ENCODE measurements at regions not wholly inside any gene's neighbourhood (a gene's known extent, or its start where the extent isn't known, plus 50 kb on each side); places are given as distances from the start of the nearest gene placed in this dataset.
"Not testable (repeated sequence)": the region's sequence is repeated elsewhere in the genome, so short reads cannot be mapped to it uniquely, and the experiment has no call there.

- Mint-ChIP-seq H3K27ac (no peak overlapping the region), H3K9me3 (ENCODE audit: low read depth) (peaks cover 9% of the 10 kb centered on the region), H3K4me1 (ENCODE audit: low read depth) (no peaks in the 10 kb centered on the region), H3K36me3 (no peaks in the 10 kb centered on the region), H3K4me3 (no peak overlapping the region), H3K27me3 (no peaks in the 10 kb centered on the region)
Measured at GRCh38 chr5:25764733-25765132, 1120.0 kb upstream of the CDH10 start.

- no peaks in the 10 kb centered on the region for H3K36me3 Mint-ChIP-seq
- no peak overlapping the region for H3K4me3 Mint-ChIP-seq
- peaks cover 4% of the 10 kb centered on the region for H3K9me3 Mint-ChIP-seq (ENCODE audit: low read depth)
Measured at GRCh38 chr5:25763781-25764180, 1119.0 kb upstream of the CDH10 start.

DNA sequence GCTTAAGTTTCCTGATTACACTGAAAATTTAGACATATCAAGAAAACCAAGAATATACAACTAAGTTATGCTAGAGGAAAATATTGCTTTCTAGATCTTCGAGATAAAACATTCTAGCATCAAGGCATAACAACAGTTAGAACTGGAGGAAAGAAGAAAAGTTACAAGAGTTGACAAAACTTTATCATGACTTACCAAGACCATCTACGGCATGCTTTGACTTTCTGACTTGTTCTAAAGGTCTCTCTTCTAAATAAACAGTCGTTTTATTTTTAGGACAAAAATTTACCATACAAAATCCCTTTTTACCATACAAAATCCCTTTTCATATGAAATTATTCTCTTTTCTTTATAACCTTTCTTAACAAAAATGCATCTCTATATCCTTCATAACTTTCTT, 1110.1 kb upstream of the CDH10 start:
- peaks cover 36% of the 10 kb centered on the region for H3K9me3 Mint-ChIP-seq (ENCODE audit: low read depth)
- no peak overlapping the region for H3K4me3 Mint-ChIP-seq
- no peaks in the 10 kb centered on the region for H3K4me1 Mint-ChIP-seq (ENCODE audit: low read depth)
- no peak overlapping the region for H3K27ac Mint-ChIP-seq
- H3K27me3 Mint-ChIP-seq, result no peaks in the 10 kb centered on the region
- no peaks in the 10 kb centered on the region for H3K36me3 Mint-ChIP-seq

More at GRCh38 chr5:25763781-25764180, 1119.0 kb upstream of the CDH10 start:
- Mint-ChIP-seq H3K27me3 (no peaks in the 10 kb centered on the region), H3K4me1 (ENCODE audit: low read depth) (no peaks in the 10 kb centered on the region), H3K27ac (no peak overlapping the region)

DNA sequence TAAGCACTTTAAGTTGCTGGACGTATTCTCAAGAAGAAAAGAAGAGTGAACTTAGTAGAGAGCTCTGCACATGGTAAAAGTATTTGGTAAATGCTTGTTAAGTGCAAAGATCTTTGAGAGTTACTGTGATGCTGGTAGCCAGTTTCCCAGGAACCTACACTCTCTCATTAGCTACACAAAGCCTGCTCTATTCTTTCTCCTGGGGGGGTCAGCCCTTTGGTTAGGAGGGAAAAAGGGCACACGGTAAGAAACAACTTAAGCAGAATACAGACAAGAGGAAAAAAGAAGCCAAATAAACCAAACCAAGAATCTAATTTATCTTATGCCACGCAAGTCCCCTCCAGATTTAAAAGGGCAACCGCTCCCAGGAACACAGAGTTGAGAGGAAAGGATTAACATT, 1100.1 kb upstream of the CDH10 start:
- Mint-ChIP-seq H3K36me3 (no peaks in the 10 kb centered on the region), H3K27ac (no peak overlapping the region), H3K4me3 (no peak overlapping the region), H3K9me3 (ENCODE audit: low read depth) (peaks cover 4% of the 10 kb centered on the region), H3K4me1 (ENCODE audit: low read depth) (no peaks in the 10 kb centered on the region), H3K27me3 (no peaks in the 10 kb centered on the region)

DNA sequence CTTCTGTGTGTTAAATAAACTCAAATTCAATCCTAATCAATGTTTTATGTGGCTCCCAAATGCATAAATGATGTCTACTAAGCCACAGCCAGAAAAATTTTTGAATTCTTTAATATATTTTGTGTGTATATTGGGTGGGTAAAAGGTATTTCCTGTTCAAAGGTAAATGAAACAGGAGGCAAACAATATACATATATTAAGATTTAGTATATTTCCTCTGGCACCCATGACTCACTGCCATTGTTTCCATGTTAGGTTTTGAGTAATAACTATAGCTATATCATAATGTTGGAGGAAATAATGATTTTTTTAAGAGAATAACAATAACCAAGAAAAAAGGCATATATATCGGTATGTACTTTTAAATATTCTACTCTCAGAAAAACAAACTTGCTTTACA, 1071.9 kb upstream of the CDH10 start:
- H3K9me3 Mint-ChIP-seq (ENCODE audit: low read depth), result no peaks in the 10 kb centered on the region
- no peaks in the 10 kb centered on the region for H3K36me3 Mint-ChIP-seq
- H3K27ac Mint-ChIP-seq, result no peak overlapping the region
- no peaks in the 10 kb centered on the region for H3K4me1 Mint-ChIP-seq (ENCODE audit: low read depth)
- no peaks in the 10 kb centered on the region for H3K27me3 Mint-ChIP-seq
- H3K4me3 Mint-ChIP-seq, result no peak overlapping the region

DNA sequence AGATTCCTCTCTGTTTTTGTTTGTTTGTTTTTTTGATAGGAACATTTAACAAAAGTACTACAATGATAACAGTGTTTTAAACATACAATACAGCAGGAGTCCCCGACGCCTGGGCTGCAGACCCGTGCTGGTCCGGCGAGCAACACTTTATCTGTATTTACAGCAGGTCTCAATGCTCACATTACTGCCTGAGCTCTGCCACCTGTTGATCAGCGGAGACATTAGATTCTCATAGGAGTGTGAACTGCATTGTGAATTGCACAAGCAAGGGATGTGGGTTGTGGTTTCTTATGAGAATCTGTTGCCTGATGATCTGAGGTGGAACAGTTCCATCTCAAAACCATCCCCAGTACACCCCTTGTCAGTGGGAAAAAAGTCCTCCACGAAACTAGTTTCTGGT, 1068.5 kb upstream of the CDH10 start:
- Mint-ChIP-seq H3K4me1 (ENCODE audit: low read depth) (no peaks in the 10 kb centered on the region), H3K27me3 (no peaks in the 10 kb centered on the region), H3K36me3 (no peaks in the 10 kb centered on the region), H3K9me3 (ENCODE audit: low read depth) (peaks cover 4% of the 10 kb centered on the region), H3K4me3 (no peak overlapping the region), H3K27ac (no peak overlapping the region)

- Mint-ChIP-seq H3K9me3 (ENCODE audit: low read depth) (peaks cover 8% of the 10 kb centered on the region), H3K27ac (no peak overlapping the region), H3K27me3 (no peaks in the 10 kb centered on the region), H3K4me1 (ENCODE audit: low read depth) (no peaks in the 10 kb centered on the region), H3K36me3 (no peaks in the 10 kb centered on the region), H3K4me3 (no peak overlapping the region)
Measured at GRCh38 chr5:25707093-25707492, 1062.3 kb upstream of the CDH10 start.

- no peaks in the 10 kb centered on the region for H3K36me3 Mint-ChIP-seq
- H3K27ac Mint-ChIP-seq, result no peak overlapping the region
- no peaks in the 10 kb centered on the region for H3K27me3 Mint-ChIP-seq
- no peaks in the 10 kb centered on the region for H3K4me1 Mint-ChIP-seq (ENCODE audit: low read depth)
- H3K9me3 Mint-ChIP-seq (ENCODE audit: low read depth), result peaks cover 9% of the 10 kb centered on the region
- H3K4me3 Mint-ChIP-seq, result no peak overlapping the region
Measured at GRCh38 chr5:25701936-25702335, 1057.2 kb upstream of the CDH10 start.

DNA sequence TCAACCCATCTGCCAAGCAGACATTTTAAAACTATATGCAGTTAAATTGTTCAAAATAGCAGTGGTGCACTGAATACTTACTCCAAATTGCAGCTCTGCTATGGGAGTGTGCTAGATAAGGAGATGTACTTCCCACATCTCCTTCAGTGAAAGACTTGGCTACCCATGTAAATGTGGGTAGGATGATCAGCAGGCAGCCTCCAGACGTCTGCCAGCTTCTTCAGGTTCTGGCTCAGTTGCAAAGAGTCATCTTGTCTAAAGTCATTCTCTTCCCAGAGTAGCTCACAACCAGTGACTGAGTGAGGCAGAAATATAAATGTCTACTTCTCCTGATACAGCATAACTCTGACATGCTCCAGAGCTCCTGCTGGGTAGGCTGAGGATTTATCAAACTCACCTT, 1050.0 kb upstream of the CDH10 start:
- Mint-ChIP-seq H3K36me3 (no peaks in the 10 kb centered on the region), H3K4me1 (ENCODE audit: low read depth) (no peaks in the 10 kb centered on the region), H3K4me3 (no peak overlapping the region)

GRCh38 chr5:25688156-25688555, 1043.4 kb upstream of the CDH10 start:
- H3K9me3 Mint-ChIP-seq (ENCODE audit: low read depth), result no peaks in the 10 kb centered on the region
- no peak overlapping the region for H3K4me3 Mint-ChIP-seq
- H3K4me1 Mint-ChIP-seq (ENCODE audit: low read depth), result no peaks in the 10 kb centered on the region
- no peaks in the 10 kb centered on the region for H3K36me3 Mint-ChIP-seq
- H3K27ac Mint-ChIP-seq, result no peak overlapping the region
- no peaks in the 10 kb centered on the region for H3K27me3 Mint-ChIP-seq

More for the DNA sequence above, 1050.0 kb upstream of the CDH10 start:
- Mint-ChIP-seq H3K27ac (no peak overlapping the region), H3K9me3 (ENCODE audit: low read depth) (no peaks in the 10 kb centered on the region), H3K27me3 (no peaks in the 10 kb centered on the region)

DNA sequence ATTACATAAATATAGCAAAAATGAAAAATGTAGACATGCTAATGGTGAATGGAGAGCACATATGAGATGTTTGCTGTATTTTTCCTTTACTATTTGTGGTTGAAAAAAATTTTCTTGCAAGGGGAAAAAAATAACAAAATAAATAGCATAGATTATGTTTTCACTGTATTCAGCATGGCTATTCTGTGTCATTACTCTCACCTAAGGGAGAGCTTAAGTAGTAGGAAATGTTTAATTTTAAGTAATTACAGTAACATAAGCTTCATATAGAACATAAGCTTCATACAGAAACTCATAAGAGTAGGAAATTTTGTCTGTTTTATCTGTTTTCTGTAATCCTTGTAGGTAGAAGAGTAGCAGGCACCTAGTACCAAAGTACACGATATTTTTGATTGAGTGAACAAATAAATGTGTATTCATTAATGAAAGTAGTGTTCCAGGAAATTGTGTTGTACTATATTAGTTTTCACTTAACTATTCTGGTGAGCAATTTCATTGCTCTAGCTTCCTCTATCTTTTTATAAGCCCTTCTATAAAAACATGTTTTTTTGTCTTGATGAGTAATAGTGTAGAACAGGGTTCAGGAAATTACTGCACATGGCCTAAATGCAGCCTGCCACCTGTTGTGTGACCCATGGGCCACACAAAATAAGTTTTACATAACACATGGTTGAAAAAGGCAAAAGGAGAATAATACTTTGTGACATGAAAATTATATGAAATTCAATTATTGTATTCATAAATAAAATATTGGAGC, 1025.0 kb upstream of the CDH10 start:
- no peaks in the 10 kb centered on the region for H3K4me1 Mint-ChIP-seq (ENCODE audit: low read depth)
- no peak overlapping the region for H3K4me3 Mint-ChIP-seq
- H3K9me3 Mint-ChIP-seq (ENCODE audit: low read depth), result peaks cover 18% of the 10 kb centered on the region
- H3K27ac Mint-ChIP-seq, result no peak overlapping the region
- no peaks in the 10 kb centered on the region for H3K36me3 Mint-ChIP-seq
- no peaks in the 10 kb centered on the region for H3K27me3 Mint-ChIP-seq

GRCh38 chr5:25662610-25663009, 1017.8 kb upstream of the CDH10 start:
- Mint-ChIP-seq H3K9me3 (ENCODE audit: low read depth) (peaks cover 6% of the 10 kb centered on the region), H3K4me3 (no peak overlapping the region), H3K36me3 (no peaks in the 10 kb centered on the region), H3K27ac (no peak overlapping the region), H3K4me1 (ENCODE audit: low read depth) (no peaks in the 10 kb centered on the region), H3K27me3 (no peaks in the 10 kb centered on the region)

- H3K4me3 Mint-ChIP-seq; H3K36me3 Mint-ChIP-seq; H3K27me3 Mint-ChIP-seq; H3K4me1 Mint-ChIP-seq (ENCODE audit: low read depth); H3K27ac Mint-ChIP-seq: not testable (repeated sequence)
- peaks cover 28% of the 10 kb centered on the region for H3K9me3 Mint-ChIP-seq (ENCODE audit: low read depth)
Measured at GRCh38 chr5:25650316-25650715, 1005.5 kb upstream of the CDH10 start.

DNA sequence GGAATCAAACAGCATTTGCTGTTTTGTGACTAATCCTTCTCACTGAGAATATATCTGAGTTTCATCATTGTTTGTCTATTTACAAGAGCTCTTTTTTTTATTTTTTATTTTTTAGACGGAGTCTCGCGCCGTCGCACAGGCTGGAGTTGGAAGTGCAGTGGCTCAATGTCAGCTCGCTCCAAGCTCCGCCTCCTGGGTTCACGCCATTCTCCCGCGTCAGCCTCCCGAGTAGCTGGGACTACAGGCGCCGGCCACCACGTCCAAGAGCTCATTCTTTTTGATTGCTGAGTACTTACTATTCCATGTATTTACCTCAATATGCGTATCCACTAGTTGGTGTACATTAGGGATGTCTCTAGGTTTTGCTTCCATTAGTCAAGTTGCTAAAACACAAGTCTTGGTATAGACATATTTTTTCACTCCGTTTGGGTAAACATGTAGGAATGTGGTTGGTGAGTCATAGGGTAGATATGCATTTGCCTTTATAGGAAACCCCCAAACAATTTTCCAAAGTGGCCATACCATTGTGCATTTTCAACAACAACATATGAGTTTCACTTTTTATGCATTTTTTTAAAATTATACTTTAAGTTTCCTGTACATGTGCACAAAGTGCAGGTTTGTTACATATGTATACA, 1005.0 kb upstream of the CDH10 start:
- peaks cover 25% of the 10 kb centered on the region for H3K9me3 Mint-ChIP-seq (ENCODE audit: low read depth)
- H3K4me3 Mint-ChIP-seq, result no peak overlapping the region
- no peaks in the 10 kb centered on the region for H3K4me1 Mint-ChIP-seq (ENCODE audit: low read depth)
- H3K27ac Mint-ChIP-seq, result no peak overlapping the region
- H3K27me3 Mint-ChIP-seq, result no peaks in the 10 kb centered on the region
- no peaks in the 10 kb centered on the region for H3K36me3 Mint-ChIP-seq

GRCh38 chr5:25646421-25647341, 1001.9 kb upstream of the CDH10 start:
- no peaks in the 10 kb centered on the region for H3K36me3 Mint-ChIP-seq
- H3K27me3 Mint-ChIP-seq, result no peaks in the 10 kb centered on the region
- H3K9me3 Mint-ChIP-seq (ENCODE audit: low read depth), result peaks cover 22% of the 10 kb centered on the region
- no peak overlapping the region for H3K27ac Mint-ChIP-seq
- no peak overlapping the region for H3K4me3 Mint-ChIP-seq
- no peaks in the 10 kb centered on the region for H3K4me1 Mint-ChIP-seq (ENCODE audit: low read depth)
